ENCODE measurements at regions not wholly inside any gene's neighbourhood (a gene's known extent, or its start where the extent isn't known, plus 50 kb on each side); places are given as distances from the start of the nearest gene placed in this dataset.

DNA sequence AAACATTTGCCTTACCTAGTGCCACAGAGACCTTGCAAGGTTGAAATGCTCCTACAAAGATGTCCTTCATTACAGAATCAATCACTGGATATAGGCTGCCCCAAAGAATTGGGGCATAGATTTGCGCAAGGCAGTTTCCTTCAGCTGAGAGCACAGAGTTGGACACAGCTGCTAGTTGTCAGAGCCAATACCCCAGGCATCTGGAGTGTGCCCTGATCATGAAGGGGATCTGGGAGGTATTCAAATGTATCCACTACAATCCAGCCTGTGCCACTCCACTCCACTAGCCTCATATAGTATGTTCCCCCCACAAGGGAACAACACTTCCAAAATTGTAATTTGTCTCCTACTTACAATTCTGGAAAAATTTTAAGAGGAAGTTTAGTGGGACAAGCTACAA, 62.3 kb upstream of the ITPRID2 start:
- WGBS (ENCODE audit: insufficient coverage, low coverage, missing lambda C conversion rate) = 43% methylated on average over 1 of the region's 1 CpG
- POLR2A ChIA-PET = interaction anchor here (0.6 kb wide), 1 partner anchor 80 kb away, joined by 3 read pairs; no protein-coding TSS in a partner anchor
- CTCF ChIA-PET (ENCODE audit: low intra/inter-chr PET ratio) = no interaction called here
- Histone ChIP-seq H3K4me2 (ENCODE audit: insufficient read depth, low read length) (no peak overlapping the region), H3K9me3 (replicated peaks; ENCODE audit: control insufficient read depth, insufficient read depth, low read depth, low read length) (no peaks in the 10 kb centered on the region), H3K4me1 (replicated peaks in 1 of 2; ENCODE audit: control insufficient read depth in 2 of 2, insufficient read depth in 2 of 2, low read length in 2 of 2) (peaks cover 0 to 10% of the 10 kb centered on the region in 2 experiments; a peak in 3 of 5 replicates), H3K4me3 (no peak overlapping the region), H3K9ac (ENCODE audit: insufficient read depth in 1 of 2, low read depth in 2 of 2, low read length in 2 of 2) (no peak overlapping the region), H3K27ac (ENCODE audit: extremely low read depth, low read depth, low read length) (no peak overlapping the region), H4K20me1 (replicated peaks; ENCODE audit: control insufficient read depth, insufficient read depth, low read length) (no peaks in the 10 kb centered on the region), H2AFZ (ENCODE audit: low read depth, low read length) (no peak overlapping the region), H3K27me3 (ENCODE audit: control insufficient read depth in 2 of 2, insufficient read depth in 2 of 2, low read length in 2 of 2) (no peaks in the 10 kb centered on the region), H3K9me1 (ENCODE audit: control insufficient read depth, insufficient read depth, low read length) (no peaks in the 10 kb centered on the region), H3K79me2 (ENCODE audit: control insufficient read depth, insufficient read depth, low read length) (no peaks in the 10 kb centered on the region), H3K36me3 (ENCODE audit: control insufficient read depth, insufficient read depth, low read length) (no peaks in the 10 kb centered on the region)
- BruUV-seq (replicated peaks) = no TSS peak
- TF ChIP-seq ZNF212 (CRISPR knock-in tag; IDR thresholded peaks at IDR 0.05) (no peak), JUND (IDR thresholded peaks at IDR 0.05; ENCODE audit: borderline replicate concordance, low read depth, low read length) (no peak), JUND (tag; IDR thresholded peaks at IDR 0.05; ENCODE audit: borderline replicate concordance, low read depth, low read length) (no peak), HNRNPK (IDR thresholded peaks at IDR 0.05; ENCODE audit: low read depth, low read length, poor library complexity, severe bottlenecking) (no peak), GTF2F1 (IDR thresholded peaks at IDR 0.05; ENCODE audit: low read depth, low read length) (no peak), SOX6 (IDR thresholded peaks at IDR 0.05) (no peak), ZNF140 (CRISPR knock-in tag; IDR thresholded peaks at IDR 0.05) (no peak), PCBP1 (IDR thresholded peaks at IDR 0.05; ENCODE audit: low read depth, low read length, poor library complexity, severe bottlenecking) (no peak), SMAD3 (CRISPR knock-in tag; conservative IDR thresholded peaks at IDR 0.05) (no peak), HDAC1 (IDR thresholded peaks at IDR 0.05) (no peak), LEF1 (IDR thresholded peaks at IDR 0.05) (no peak), HSF4 (CRISPR knock-in tag; IDR thresholded peaks at IDR 0.05; ENCODE audit: borderline replicate concordance) (no peak), KDM1A (IDR thresholded peaks at IDR 0.05) (no peak), SETDB1 (IDR thresholded peaks at IDR 0.05; ENCODE audit: low read length) (no peak)
- TF ChIP-seq, protein P1, sequence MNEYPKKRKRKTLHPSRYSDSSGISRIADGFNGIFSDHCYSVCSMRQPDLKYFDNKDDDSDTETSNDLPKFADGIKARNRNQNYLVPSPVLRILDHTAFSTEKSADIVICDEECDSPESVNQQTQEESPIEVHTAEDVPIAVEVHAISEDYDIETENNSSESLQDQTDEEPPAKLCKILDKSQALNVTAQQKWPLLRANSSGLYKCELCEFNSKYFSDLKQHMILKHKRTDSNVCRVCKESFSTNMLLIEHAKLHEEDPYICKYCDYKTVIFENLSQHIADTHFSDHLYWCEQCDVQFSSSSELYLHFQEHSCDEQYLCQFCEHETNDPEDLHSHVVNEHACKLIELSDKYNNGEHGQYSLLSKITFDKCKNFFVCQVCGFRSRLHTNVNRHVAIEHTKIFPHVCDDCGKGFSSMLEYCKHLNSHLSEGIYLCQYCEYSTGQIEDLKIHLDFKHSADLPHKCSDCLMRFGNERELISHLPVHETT (CRISPR knock-in tag; conservative IDR thresholded peaks at IDR 0.05 in 1 of 2, IDR thresholded peaks at IDR 0.05 in 1 of 2) = no peak
- TF ChIP-seq, protein P2, sequence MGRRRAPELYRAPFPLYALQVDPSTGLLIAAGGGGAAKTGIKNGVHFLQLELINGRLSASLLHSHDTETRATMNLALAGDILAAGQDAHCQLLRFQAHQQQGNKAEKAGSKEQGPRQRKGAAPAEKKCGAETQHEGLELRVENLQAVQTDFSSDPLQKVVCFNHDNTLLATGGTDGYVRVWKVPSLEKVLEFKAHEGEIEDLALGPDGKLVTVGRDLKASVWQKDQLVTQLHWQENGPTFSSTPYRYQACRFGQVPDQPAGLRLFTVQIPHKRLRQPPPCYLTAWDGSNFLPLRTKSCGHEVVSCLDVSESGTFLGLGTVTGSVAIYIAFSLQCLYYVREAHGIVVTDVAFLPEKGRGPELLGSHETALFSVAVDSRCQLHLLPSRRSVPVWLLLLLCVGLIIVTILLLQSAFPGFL (CRISPR knock-in tag; IDR thresholded peaks at IDR 0.05) = no peak
- TF ChIP-seq, protein P3, sequence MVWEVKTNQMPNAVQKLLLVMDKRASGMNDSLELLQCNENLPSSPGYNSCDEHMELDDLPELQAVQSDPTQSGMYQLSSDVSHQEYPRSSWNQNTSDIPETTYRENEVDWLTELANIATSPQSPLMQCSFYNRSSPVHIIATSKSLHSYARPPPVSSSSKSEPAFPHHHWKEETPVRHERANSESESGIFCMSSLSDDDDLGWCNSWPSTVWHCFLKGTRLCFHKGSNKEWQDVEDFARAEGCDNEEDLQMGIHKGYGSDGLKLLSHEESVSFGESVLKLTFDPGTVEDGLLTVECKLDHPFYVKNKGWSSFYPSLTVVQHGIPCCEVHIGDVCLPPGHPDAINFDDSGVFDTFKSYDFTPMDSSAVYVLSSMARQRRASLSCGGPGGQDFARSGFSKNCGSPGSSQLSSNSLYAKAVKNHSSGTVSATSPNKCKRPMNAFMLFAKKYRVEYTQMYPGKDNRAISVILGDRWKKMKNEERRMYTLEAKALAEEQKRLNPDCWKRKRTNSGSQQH (CRISPR knock-in tag; IDR thresholded peaks at IDR 0.05) = no peak
- DNase-seq (ENCODE audit: extremely low read depth in 1 of 4, low spot score in 3 of 4) (no peak), ATAC-seq (no peak), FAIRE-seq (no peak)
- intact Hi-C loops (cut with micrococcal nuclease) (no loop called here), in situ Hi-C loops (cut with MboI) (no loop called here)
